SJCRH30 (cell line): ENCODE measurements at regions not wholly inside any gene's neighbourhood (a gene's known extent, or its start where the extent isn't known, plus 50 kb on each side); places are given as distances from the start of the nearest gene placed in this dataset.
"Not testable (repeated sequence)": the region's sequence is repeated elsewhere in the genome, so short reads cannot be mapped to it uniquely, and the experiment has no call there.

Experiments used
- DNase-seq, 2 experiments: peaks; one replicate each; pipeline ENCODE4 v3.0.0-alpha.2; 2015 to 2020
- H3K27ac ChIP-seq: fragments of 250-450 bp; sonication (Bioruptor Pico); 2 replicates; pipeline ENCODE4 v1.5.1; 2020; ENCODE audit warnings: mild to moderate bottlenecking, moderate library complexity
- H3K27me3 ChIP-seq: fragments of 250-450 bp; sonication (Bioruptor Pico); 2 replicates; pipeline ENCODE4 v1.5.1; 2020; ENCODE audit warnings: mild to moderate bottlenecking, moderate library complexity
- H3K36me3 ChIP-seq: fragments of 250-450 bp; sonication (Bioruptor Pico); 2 replicates; pipeline ENCODE4 v1.5.1; 2020; ENCODE audit warnings: mild to moderate bottlenecking, moderate library complexity
- H3K4me1 ChIP-seq: fragments of 250-450 bp; sonication (Bioruptor Pico); 2 replicates; pipeline ENCODE4 v1.5.1; 2020; ENCODE audit warnings: mild to moderate bottlenecking, moderate library complexity
- H3K4me3 ChIP-seq: fragments of 250-450 bp; sonication (Bioruptor Pico); 2 replicates; pipeline ENCODE4 v1.5.1; 2020; ENCODE audit warnings: mild to moderate bottlenecking, moderate library complexity
- H3K9me3 ChIP-seq: fragments of 250-450 bp; sonication (Bioruptor Pico); replicated peaks from 2 replicates; pipeline ENCODE4 v1.5.1; 2020; ENCODE audit warnings: mild to moderate bottlenecking, moderate library complexity

- Histone ChIP-seq H3K36me3 (no peaks in the 10 kb centered on the region), H3K9me3 (0 out of 2 replicates have a peak, but pooled peaks cover 2% of the 10 kb centered on the region), H3K27ac (no peak overlapping the region), H3K27me3 (no peaks in the 10 kb centered on the region), H3K4me1 (peaks cover 18% of the 10 kb centered on the region), H3K4me3 (no peak overlapping the region)
- DNase-seq = no peak
These were observed 66.1 kb downstream of the FAM50B start for GRCh38 chr6:3915076-3915791.

DNA sequence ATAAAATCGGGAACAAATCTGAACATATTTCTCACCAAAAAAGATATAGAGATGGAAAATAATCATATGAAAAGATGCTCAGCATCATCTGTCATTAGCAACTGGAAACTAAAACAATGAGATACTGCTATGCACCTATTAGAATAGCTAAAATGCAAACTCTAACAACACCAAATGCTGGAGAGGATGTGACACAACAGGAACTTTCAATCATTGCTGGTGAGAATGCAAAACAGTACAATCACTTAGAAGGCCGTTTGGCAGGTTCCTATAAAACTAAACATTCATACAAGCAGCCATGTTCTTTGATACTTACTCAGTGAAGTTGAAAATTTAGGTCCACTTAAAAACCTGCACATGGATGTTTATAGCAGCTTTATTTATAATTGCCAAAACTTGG lies 67.0 kb downstream of the FAM50B start:
- Histone ChIP-seq H3K27me3 (no peaks in the 10 kb centered on the region), H3K4me1 (peaks cover 18% of the 10 kb centered on the region), H3K27ac (no peak overlapping the region), H3K36me3 (no peaks in the 10 kb centered on the region), H3K4me3 (no peak overlapping the region), H3K9me3 (0 out of 2 replicates have a peak, but pooled peaks cover 2% of the 10 kb centered on the region)
- no peak for DNase-seq

GRCh38 chr6:3916749-3917148 lies 67.6 kb downstream of the FAM50B start:
- H3K27me3 ChIP-seq, H3K27ac ChIP-seq: not testable (repeated sequence)

DNA sequence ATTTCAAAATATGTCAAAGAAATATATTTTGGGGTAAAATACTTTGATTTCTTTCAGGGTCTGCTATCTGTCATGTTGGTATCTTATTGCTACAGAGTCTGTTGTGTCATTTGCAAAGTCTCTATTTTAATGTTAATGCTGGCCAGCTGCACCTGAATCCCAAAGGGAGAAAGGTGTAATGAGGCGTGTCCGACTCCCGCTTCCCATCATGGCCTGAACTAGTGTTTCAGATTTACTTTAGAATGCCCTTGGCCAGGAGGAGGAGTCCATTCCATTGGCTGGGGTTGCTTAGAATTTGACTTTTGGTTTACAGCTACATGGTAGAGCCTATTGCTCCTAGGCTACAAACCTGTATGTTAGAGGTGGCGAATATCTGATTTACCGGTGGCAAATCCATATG lies 69.3 kb downstream of the FAM50B start:
- DNase-seq = no peak
- Histone ChIP-seq H3K27ac (no peak overlapping the region), H3K9me3 (0 out of 2 replicates have a peak, but pooled peaks cover 2% of the 10 kb centered on the region), H3K27me3 (no peaks in the 10 kb centered on the region), H3K4me3 (no peak overlapping the region), H3K4me1 (no peaks in the 10 kb centered on the region), H3K36me3 (no peaks in the 10 kb centered on the region)

More at GRCh38 chr6:3916749-3917148, 67.6 kb downstream of the FAM50B start:
- not testable (repeated sequence) for H3K9me3 ChIP-seq, H3K4me3 ChIP-seq, DNase-seq, H3K36me3 ChIP-seq
- H3K4me1 ChIP-seq = peaks cover 16% of the 10 kb centered on the region

DNA sequence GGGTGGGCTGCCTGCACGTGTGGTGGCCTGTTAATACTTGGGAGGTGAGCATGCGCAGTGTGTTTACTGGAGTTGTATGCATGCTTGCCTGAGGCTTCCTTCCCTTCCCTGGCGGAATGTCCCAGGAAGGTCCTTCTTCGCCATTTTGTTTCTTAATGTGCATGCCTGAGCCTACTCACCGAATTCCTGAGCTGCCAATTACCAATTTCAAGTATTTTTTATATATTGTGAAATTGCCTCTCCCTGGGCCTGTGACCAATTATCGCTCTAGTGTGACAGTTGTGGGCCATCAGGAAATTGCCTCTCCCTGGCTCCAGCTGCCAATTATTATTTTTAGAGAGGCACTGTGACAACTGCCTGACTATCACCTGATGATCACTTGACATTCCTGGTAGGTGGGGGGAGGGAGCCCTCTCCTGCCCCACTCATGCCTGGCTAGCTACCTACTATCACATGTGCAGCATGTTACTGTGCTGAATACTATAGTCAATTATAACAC lies 70.0 kb downstream of the FAM50B start:
- DNase-seq = no peak
- Histone ChIP-seq H3K4me3 (no peak overlapping the region), H3K9me3 (0 out of 2 replicates have a peak, but pooled peaks cover 2% of the 10 kb centered on the region), H3K27me3 (no peaks in the 10 kb centered on the region), H3K36me3 (no peaks in the 10 kb centered on the region), H3K4me1 (no peaks in the 10 kb centered on the region), H3K27ac (no peak overlapping the region)

DNA sequence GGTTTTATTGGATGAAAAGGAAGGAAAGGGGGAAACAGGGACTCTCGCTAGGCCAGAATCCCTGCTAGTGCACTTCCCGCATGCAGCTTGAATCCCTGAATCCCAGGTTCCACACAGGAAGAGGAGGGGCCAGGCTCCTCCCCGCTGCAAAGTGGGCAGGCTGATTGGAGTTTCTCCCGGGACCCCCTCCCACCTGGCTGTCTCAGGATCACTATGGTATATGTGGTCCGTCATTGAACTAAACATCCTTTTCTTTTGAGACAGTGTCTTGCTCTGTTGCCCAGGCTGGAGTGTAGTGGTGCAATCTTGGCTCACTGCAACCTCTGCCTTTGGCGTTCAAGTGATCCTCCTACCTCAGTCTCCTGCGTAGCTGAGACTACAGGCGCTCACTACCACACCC lies 70.7 kb downstream of the FAM50B start:
- H3K27ac ChIP-seq = no peak overlapping the region
- no peak for DNase-seq
- no peaks in the 10 kb centered on the region for H3K27me3 ChIP-seq
- 0 out of 2 replicates have a peak, but pooled peaks cover 2% of the 10 kb centered on the region for H3K9me3 ChIP-seq
- H3K36me3 ChIP-seq = no peaks in the 10 kb centered on the region
- H3K4me3 ChIP-seq = no peak overlapping the region
- no peaks in the 10 kb centered on the region for H3K4me1 ChIP-seq

DNA sequence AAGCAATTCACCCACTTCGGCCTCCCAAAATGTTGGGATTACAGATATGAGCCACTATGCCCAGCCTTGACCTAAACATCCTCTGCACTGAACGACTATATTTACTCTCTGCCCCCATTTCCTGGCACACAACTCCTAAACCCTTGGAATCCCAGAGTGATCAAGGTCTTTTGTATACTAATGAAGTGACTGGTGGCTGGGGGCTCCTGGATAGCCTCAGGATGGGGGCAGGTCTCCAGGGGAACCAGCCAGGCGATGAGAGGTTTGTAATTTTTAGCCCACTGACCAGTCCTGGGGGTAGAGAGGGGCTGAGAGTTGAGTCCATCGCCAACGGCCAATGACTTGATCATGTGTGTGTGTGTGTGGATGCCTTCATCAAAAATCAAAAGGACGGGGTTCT lies 71.1 kb downstream of the FAM50B start:
- Histone ChIP-seq H3K27me3 (no peaks in the 10 kb centered on the region), H3K4me1 (no peaks in the 10 kb centered on the region), H3K4me3 (no peak overlapping the region), H3K27ac (no peak overlapping the region), H3K9me3 (0 out of 2 replicates have a peak, but pooled peaks cover 2% of the 10 kb centered on the region), H3K36me3 (no peaks in the 10 kb centered on the region)
- DNase-seq = no peak

DNA sequence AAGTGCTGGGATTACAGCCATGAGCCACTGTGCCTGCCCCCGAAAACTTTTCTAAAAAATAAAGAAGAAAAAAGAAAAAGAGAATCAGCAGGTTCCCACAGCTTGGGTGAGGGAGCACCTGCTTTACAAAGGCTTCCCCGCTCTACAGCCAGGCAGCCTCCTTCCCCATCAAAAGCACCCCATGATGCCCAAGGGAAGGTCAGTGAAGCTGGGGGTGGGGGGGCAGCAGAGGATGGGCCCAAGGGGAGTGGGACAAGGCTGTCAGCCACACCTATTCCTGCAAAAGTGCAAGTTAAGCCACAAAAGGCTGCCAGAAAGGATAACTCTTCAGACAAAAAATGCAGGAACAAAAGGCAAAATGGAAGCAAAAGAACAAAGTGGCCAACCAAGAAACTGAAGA lies 72.5 kb downstream of the FAM50B start:
- DNase-seq = no peak
- Histone ChIP-seq H3K27ac (no peak overlapping the region), H3K4me1 (no peaks in the 10 kb centered on the region), H3K36me3 (no peaks in the 10 kb centered on the region), H3K9me3 (no peaks in the 10 kb centered on the region), H3K27me3 (no peaks in the 10 kb centered on the region), H3K4me3 (no peak overlapping the region)

DNA sequence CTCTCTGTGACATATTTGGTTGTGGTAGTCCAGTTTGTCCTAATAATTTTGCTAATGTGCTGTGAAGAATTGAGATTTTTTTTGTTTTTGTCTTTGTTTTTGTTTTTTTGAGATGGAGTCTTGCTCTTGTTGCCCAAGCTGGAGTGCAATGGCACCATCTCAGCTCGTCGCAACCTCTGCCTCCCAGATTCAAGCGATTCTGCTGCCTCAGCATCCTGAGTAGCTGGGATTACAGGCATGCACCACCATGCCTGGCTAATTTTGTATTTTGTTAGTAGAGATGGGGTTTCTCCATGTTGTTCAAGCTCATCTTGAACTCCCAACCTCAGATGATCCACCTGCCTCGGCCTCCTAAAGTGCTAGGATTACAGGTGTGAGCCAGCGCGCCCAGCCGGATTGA lies 73.4 kb downstream of the FAM50B start:
- H3K27me3 ChIP-seq, H3K4me1 ChIP-seq, H3K9me3 ChIP-seq, H3K4me3 ChIP-seq, H3K36me3 ChIP-seq, DNase-seq, H3K27ac ChIP-seq: not testable (repeated sequence)

GRCh38 chr6:3925223-3926149 lies 76.3 kb downstream of the FAM50B start:
- H3K9me3 ChIP-seq, H3K36me3 ChIP-seq, H3K4me3 ChIP-seq, H3K4me1 ChIP-seq, H3K27me3 ChIP-seq, H3K27ac ChIP-seq: not testable (repeated sequence)
- peak; percentile 11 to 34 for DNase-seq

- H3K36me3 ChIP-seq = no peaks in the 10 kb centered on the region
- no peak overlapping the region for H3K4me3 ChIP-seq
- DNase-seq = peak in 1 of 2 experiments; percentile 5
- no peak overlapping the region for H3K27ac ChIP-seq
- H3K4me1 ChIP-seq = no peaks in the 10 kb centered on the region
- H3K9me3 ChIP-seq = no peaks in the 10 kb centered on the region
- no peaks in the 10 kb centered on the region for H3K27me3 ChIP-seq
These were observed 76.9 kb downstream of the FAM50B start for GRCh38 chr6:3926150-3926482.

DNA sequence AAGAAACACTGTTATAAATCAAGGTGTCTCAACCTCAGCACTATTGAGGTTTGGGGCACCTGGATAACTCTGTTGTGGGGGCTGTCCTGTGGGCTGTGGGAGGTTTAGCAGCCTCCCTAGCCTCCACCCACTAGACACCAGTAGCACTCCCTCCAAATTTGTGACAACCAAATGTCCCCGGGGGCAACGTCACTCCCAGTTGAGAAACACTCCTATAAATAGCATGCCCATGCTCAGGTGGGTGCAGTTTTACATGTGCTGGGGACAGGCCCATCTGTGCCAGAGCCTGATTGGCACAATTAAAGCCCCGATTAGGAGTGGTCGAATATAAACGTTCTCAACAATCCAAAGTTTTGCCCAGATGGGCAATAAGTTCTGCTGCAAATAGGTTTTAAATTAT lies 78.9 kb downstream of the FAM50B start:
- DNase-seq = no peak
- no peaks in the 10 kb centered on the region for H3K4me1 ChIP-seq
- H3K4me3 ChIP-seq = no peak overlapping the region
- no peak overlapping the region for H3K27ac ChIP-seq
- H3K36me3 ChIP-seq = no peaks in the 10 kb centered on the region
- H3K9me3 ChIP-seq = no peaks in the 10 kb centered on the region
- H3K27me3 ChIP-seq = no peaks in the 10 kb centered on the region

GRCh38 chr6:3929281-3929798 lies 80.2 kb downstream of the FAM50B start:
- H3K27me3 ChIP-seq = no peaks in the 10 kb centered on the region
- H3K4me3 ChIP-seq = no peak overlapping the region
- H3K9me3 ChIP-seq = no peaks in the 10 kb centered on the region
- no peak overlapping the region for H3K27ac ChIP-seq
- no peaks in the 10 kb centered on the region for H3K4me1 ChIP-seq
- H3K36me3 ChIP-seq = no peaks in the 10 kb centered on the region
- DNase-seq = no peak

GRCh38 chr6:3937438-3937837 lies 88.3 kb downstream of the FAM50B start:
- no peak overlapping the region for H3K27ac ChIP-seq
- H3K4me1 ChIP-seq = no peaks in the 10 kb centered on the region
- no peaks in the 10 kb centered on the region for H3K27me3 ChIP-seq
- no peak for DNase-seq
- no peaks in the 10 kb centered on the region for H3K36me3 ChIP-seq
- H3K4me3 ChIP-seq = no peak overlapping the region
- H3K9me3 ChIP-seq = no peaks in the 10 kb centered on the region

- no peaks in the 10 kb centered on the region for H3K9me3 ChIP-seq
- DNase-seq = no peak
- no peak overlapping the region for H3K27ac ChIP-seq
- no peaks in the 10 kb centered on the region for H3K27me3 ChIP-seq
- H3K36me3 ChIP-seq = no peaks in the 10 kb centered on the region
- H3K4me1 ChIP-seq = no peaks in the 10 kb centered on the region
- H3K4me3 ChIP-seq = no peak overlapping the region
These were observed 89.7 kb downstream of the FAM50B start for GRCh38 chr6:3938715-3939367.
